Gastroesophageal sphincter (tissue), 4 donors: ENCODE measurements at regions not wholly inside any gene's neighbourhood (a gene's known extent, or its start where the extent isn't known, plus 50 kb on each side); places are given as distances from the start of the nearest gene placed in this dataset.

Experiments
- ATAC-seq: fragments of 150-250 bp; one replicate; pipeline ENCODE4 v1.9.1; 2016; ENCODE audit warnings: mild to moderate bottlenecking, moderate library complexity
- H3K27ac ChIP-seq, 4 donors: fragments of 200-600 bp; sonication (generic) in 3 of 4; 1 replicate in 3 of 4; 2 replicates in 1 of 4; pipeline ENCODE4 v1.5.1; 2016 to 2019
- H3K27me3 ChIP-seq: fragments of 200-600 bp; sonication (generic); one replicate; pipeline ENCODE4 v1.5.1; 2019
- H3K36me3 ChIP-seq, 2 donors: fragments of 200-600 bp; sonication (generic); one replicate each; pipeline ENCODE4 v1.5.1; 2019; ENCODE audit warnings: control low read depth in 1 of 2
- H3K4me1 ChIP-seq, 3 donors: fragments of 200-600 bp; sonication (generic); 1 replicate in 2 of 3; 2 replicates in 1 of 3; pipeline ENCODE4 v1.5.1; 2016 to 2019; ENCODE audit warnings: control low read depth in 2 of 3
- H3K4me3 ChIP-seq, 2 donors: fragments of 200-600 bp; sonication (generic); one replicate each; pipeline ENCODE4 v1.5.1; 2019; ENCODE audit warnings: mild to moderate bottlenecking in 1 of 2, moderate library complexity in 1 of 2
- H3K9me3 ChIP-seq, 3 donors: fragments of 200-600 bp; sonication (generic); one replicate each; pipeline ENCODE4 v1.5.1; 2017 to 2019; ENCODE audit warnings: control low read depth in 2 of 3
- CTCF ChIP-seq, 4 experiments: fragments of 200-600 bp in 2 of 4; fragments of 450-650 bp in 2 of 4; sonication (generic) in 1 of 4; IDR thresholded peaks; one replicate each; pipeline ENCODE4 v1.5.1; 2017 to 2019; ENCODE audit warnings: antibody characterized with exemption in 4 of 4, mild to moderate bottlenecking in 2 of 4, moderate library complexity in 2 of 4
- EP300 ChIP-seq: sonication (generic); formaldehyde crosslinking; IDR thresholded peaks from one replicate; pipeline ENCODE4 v1.6.1; 2017; ENCODE audit warnings: antibody characterized with exemption, mild to moderate bottlenecking
- POLR2A ChIP-seq, 2 donors: fragments of 450-650 bp; IDR thresholded peaks; one replicate each; pipeline ENCODE4 v1.6.1; 2017; ENCODE audit warnings: antibody characterized with exemption in 2 of 2, mild to moderate bottlenecking in 2 of 2, moderate library complexity in 1 of 2
- POLR2AphosphoS5 ChIP-seq: sonication (generic); formaldehyde crosslinking; IDR thresholded peaks from one replicate; pipeline ENCODE4 v1.6.1; 2017; ENCODE audit warnings: antibody characterized with exemption
- WGBS, 2 donors: methylation state at CpG; one replicate each; pipeline ENCODE4 v1.1.5; 2018; ENCODE audit warnings: low coverage in 1 of 2; 5-methylcytosine and 5-hydroxymethylcytosine counted together

- Histone ChIP-seq H3K4me3 (no peak overlapping the region), H3K4me1 (no peaks in the 10 kb centered on the region), H3K9me3 (no peaks in the 10 kb centered on the region), H3K27ac (no peak overlapping the region), H3K36me3 (no peaks in the 10 kb centered on the region), H3K27me3 (peaks cover 25% of the 10 kb centered on the region)
- 63 to 72% methylated on average over 10 to 14 of the region's 14 CpGs for WGBS, 2 donors
- TF ChIP-seq POLR2AphosphoS5 (no peak), CTCF (IDR thresholded peaks at IDR 0.05) (no peak), EP300 (no peak), POLR2A (IDR thresholded peaks at IDR 0.05) (no peak)
- ATAC-seq: no peak
These were observed 920.1 kb downstream of the BRD1 start for GRCh38 chr22:48907591-48907990.

- ATAC-seq: no peak
- Histone ChIP-seq H3K27ac (no peak overlapping the region), H3K9me3 (no peaks in the 10 kb centered on the region), H3K4me1 (no peaks in the 10 kb centered on the region), H3K36me3 (no peaks in the 10 kb centered on the region), H3K27me3 (peaks cover 25% of the 10 kb centered on the region), H3K4me3 (no peak overlapping the region)
- WGBS, 2 donors: 68 to 74% methylated on average over 6 to 13 of the region's 17 CpGs
- no peak for TF ChIP-seq POLR2AphosphoS5
- TF ChIP-seq CTCF (IDR thresholded peaks at IDR 0.05): no peak
- TF ChIP-seq EP300: no peak
- TF ChIP-seq POLR2A (IDR thresholded peaks at IDR 0.05): no peak
These were observed 921.3 kb downstream of the BRD1 start for GRCh38 chr22:48906216-48906835.

- no peaks in the 10 kb centered on the region for H3K36me3 ChIP-seq
- no CpG with 5 or more reads among the region's 17 CpGs for WGBS, 2 donors
- no peaks in the 10 kb centered on the region for H3K9me3 ChIP-seq
- H3K27ac ChIP-seq: no peak overlapping the region
- no peaks in the 10 kb centered on the region for H3K4me1 ChIP-seq
- peaks cover 25% of the 10 kb centered on the region for H3K27me3 ChIP-seq
- ATAC-seq: no peak
- no peak overlapping the region for H3K4me3 ChIP-seq
- TF ChIP-seq EP300: no peak
- TF ChIP-seq CTCF (IDR thresholded peaks at IDR 0.05): no peak
- TF ChIP-seq POLR2AphosphoS5: no peak
- TF ChIP-seq POLR2A (IDR thresholded peaks at IDR 0.05): no peak
These were observed 922.3 kb downstream of the BRD1 start for GRCh38 chr22:48905206-48905975.

GRCh38 chr22:48902983-48903650, 924.6 kb downstream of the BRD1 start:
- H3K27me3 ChIP-seq: peaks cover 32% of the 10 kb centered on the region
- no peaks in the 10 kb centered on the region for H3K9me3 ChIP-seq
- no peak overlapping the region for H3K27ac ChIP-seq
- H3K4me1 ChIP-seq: no peaks in the 10 kb centered on the region
- ATAC-seq: no peak
- no peaks in the 10 kb centered on the region for H3K36me3 ChIP-seq
- 77% methylated on average over 3 of the region's 25 CpGs; no CpG with 5 or more reads in 1 of the 2 donors for WGBS, 2 donors
- TF ChIP-seq POLR2AphosphoS5: no peak
- no peak for TF ChIP-seq CTCF (IDR thresholded peaks at IDR 0.05)
- no peak for TF ChIP-seq EP300
- TF ChIP-seq POLR2A (IDR thresholded peaks at IDR 0.05): no peak
- H3K4me3 ChIP-seq: no peak overlapping the region
